ENCODE measurements at regions not wholly inside any gene's neighbourhood (a gene's known extent, or its start where the extent isn't known, plus 50 kb on each side); places are given as distances from the start of the nearest gene placed in this dataset.

GRCh38 chr12:63041601-63042000 is 106.7 kb upstream of the PPM1H start:
- DNase-seq (ENCODE audit: low spot score), result no peak
- no peaks in the 10 kb centered on the region for H3K9me3 Mint-ChIP-seq
- TF ChIP-seq JUN (CRISPR knock-in tag; IDR thresholded peaks at IDR 0.05) (no peak), ZNF281 (CRISPR knock-in tag; IDR thresholded peaks at IDR 0.05) (no peak), E2F1 (CRISPR knock-in tag; IDR thresholded peaks at IDR 0.05) (no peak), CBFB (CRISPR knock-in tag; IDR thresholded peaks at IDR 0.05; ENCODE audit: low read depth) (no peak), ELF4 (CRISPR knock-in tag; IDR thresholded peaks at IDR 0.05; ENCODE audit: low read depth) (no peak), ATF6 (CRISPR knock-in tag; IDR thresholded peaks at IDR 0.05) (no peak), ATF1 (CRISPR knock-in tag; IDR thresholded peaks at IDR 0.05) (no peak), ZBTB43 (CRISPR knock-in tag; IDR thresholded peaks at IDR 0.05) (no peak)
- ChIA-PET POLR2A (no interaction called here), CTCF (no interaction called here)
- H3K4me1 Mint-ChIP-seq, result no peaks in the 10 kb centered on the region
- no peaks in the 10 kb centered on the region for H3K36me3 Mint-ChIP-seq
- H3K27me3 Mint-ChIP-seq (ENCODE audit: low read depth), result no peaks in the 10 kb centered on the region
- H3K4me3 Mint-ChIP-seq, result no peak overlapping the region
- H3K27ac Mint-ChIP-seq, result no peak overlapping the region
- ATAC-seq, result no peak

- ChIA-PET CTCF (no interaction called here), POLR2A (no interaction called here)
- no peaks in the 10 kb centered on the region for H3K4me1 Mint-ChIP-seq
- H3K4me3 Mint-ChIP-seq, result no peak overlapping the region
- DNase-seq (ENCODE audit: low spot score) (no peak), ATAC-seq (no peak)
- H3K27me3 Mint-ChIP-seq (ENCODE audit: low read depth), result no peaks in the 10 kb centered on the region
- no peak overlapping the region for H3K27ac Mint-ChIP-seq
- no peaks in the 10 kb centered on the region for H3K9me3 Mint-ChIP-seq
- TF ChIP-seq JAZF1 (CRISPR knock-in tag; IDR thresholded peaks at IDR 0.05), result no peak
- TF ChIP-seq ZNF423 (CRISPR knock-in tag; IDR thresholded peaks at IDR 0.05), result no peak
- TF ChIP-seq GRHL2 (CRISPR knock-in tag; IDR thresholded peaks at IDR 0.05; ENCODE audit: insufficient replicate concordance, severe bottlenecking), result no peak
- TF ChIP-seq CREB1 (CRISPR knock-in tag; IDR thresholded peaks at IDR 0.05), result no peak
- no peak for TF ChIP-seq EMX1 (CRISPR knock-in tag; IDR thresholded peaks at IDR 0.05)
- TF ChIP-seq ZNF396 (CRISPR knock-in tag; IDR thresholded peaks at IDR 0.05; ENCODE audit: borderline replicate concordance), result no peak
- TF ChIP-seq MAX (CRISPR knock-in tag; IDR thresholded peaks at IDR 0.05), result no peak
- no peak for TF ChIP-seq NR1H2 (CRISPR knock-in tag; IDR thresholded peaks at IDR 0.05)
- H3K36me3 Mint-ChIP-seq, result no peaks in the 10 kb centered on the region
These were observed 105.7 kb upstream of the PPM1H start for GRCh38 chr12:63040526-63041220.
